OCI-LY7 (cell line): ENCODE measurements at regions not wholly inside any gene's neighbourhood (a gene's known extent, or its start where the extent isn't known, plus 50 kb on each side); places are given as distances from the start of the nearest gene placed in this dataset.

Experiments
- BruUV-seq: library from RNA; stranded (reverse); fragments of 400-500 nt; replicated peaks from 2 replicates; lab custom pipeline; 2021; lab: Mats Ljungman, UMichigan
- CTCF ChIA-PET: fragments of 300-600 bp; sonication (Branson Sonifier 250); formaldehyde crosslinking; loops from one replicate; lab custom pipeline; 2022; ENCODE audit warnings: antibody characterized with exemption; ENCODE audit not compliant: unreplicated experiment; lab: Charles Lee
- POLR2A ChIA-PET: fragments of 300-600 bp; sonication (Branson Sonifier 250); formaldehyde crosslinking; loops from one replicate; lab custom pipeline; 2022; ENCODE audit warnings: antibody characterized with exemption; lab: Charles Lee
- DNase-seq: peaks from one replicate; pipeline ENCODE4 v3.0.0-alpha.2; 2015; ENCODE audit warnings: low spot score
- H2AFZ ChIP-seq: fragments of 200-600 bp; sonication (generic), shearing (Covaris generic); 2 replicates; pipeline ENCODE4 v1.6.1; 2014; ENCODE audit warnings: mild to moderate bottlenecking, antibody characterized with exemption, low read length, moderate library complexity
- H3K27ac ChIP-seq: fragments of 200-600 bp; sonication (generic); 2 replicates; pipeline ENCODE4 v1.5.1; 2014; ENCODE audit warnings: mixed run types, low read depth, mild to moderate bottlenecking, moderate library complexity, low read length, inconsistent platforms; ENCODE audit not compliant: poor library complexity, severe bottlenecking
- H3K36me3 ChIP-seq: fragments of 200-600 bp; sonication (generic); 2 replicates; pipeline ENCODE4 v1.6.1; 2014; ENCODE audit warnings: mild to moderate bottlenecking, antibody characterized with exemption, low read length, moderate library complexity, mixed read lengths; ENCODE audit not compliant: insufficient read depth
- H3K4me1 ChIP-seq: fragments of 200-600 bp; sonication (generic); 2 replicates; pipeline ENCODE4 v1.5.1; 2014; ENCODE audit warnings: mild to moderate bottlenecking, low read length; ENCODE audit not compliant: insufficient read depth, poor library complexity, severe bottlenecking
- H3K4me2 ChIP-seq: fragments of 200-600 bp; sonication (generic); 2 replicates; pipeline ENCODE4 v1.6.1; 2014; ENCODE audit warnings: mild to moderate bottlenecking, low read length
- H3K4me3 ChIP-seq: fragments of 200-600 bp; sonication (generic); 2 replicates; pipeline ENCODE4 v1.5.1; 2014; ENCODE audit warnings: mild to moderate bottlenecking, low read depth, low read length; ENCODE audit not compliant: poor library complexity, severe bottlenecking
- H3K79me2 ChIP-seq: fragments of 200-600 bp; sonication (generic); 2 replicates; pipeline ENCODE4 v1.6.1; 2016; ENCODE audit warnings: low read depth, mild to moderate bottlenecking, low read length, moderate library complexity, mixed read lengths; ENCODE audit not compliant: insufficient read depth
- H3K9me2 ChIP-seq: fragments of 200-600 bp; sonication (generic); 2 replicates; pipeline ENCODE4 v1.6.1; 2016; ENCODE audit warnings: mild to moderate bottlenecking, low read length, mixed read lengths; ENCODE audit not compliant: insufficient read depth
- H3K9me3 ChIP-seq: fragments of 200-600 bp; sonication (generic); 2 replicates; pipeline ENCODE4 v1.6.1; 2014; ENCODE audit warnings: mild to moderate bottlenecking, mixed run types, low read length, mixed read lengths
- H4K20me1 ChIP-seq: fragments of 200-600 bp; sonication (generic); 2 replicates; pipeline ENCODE4 v1.6.1; 2014; ENCODE audit warnings: mild to moderate bottlenecking, antibody characterized with exemption, low read length, moderate library complexity, mixed read lengths; ENCODE audit not compliant: insufficient read depth
- CTCF ChIP-seq: fragments of 200-600 bp; sonication (generic); conservative IDR thresholded peaks from 2 replicates; pipeline ENCODE4 v1.5.1; 2014; ENCODE audit warnings: mild to moderate bottlenecking, antibody characterized with exemption, low read length, moderate library complexity, mixed read lengths
- EZH2phosphoT487 ChIP-seq: fragments of 200-600 bp; sonication (generic); IDR thresholded peaks from 2 replicates; pipeline ENCODE4 v1.6.1; 2018; ENCODE audit warnings: low read depth, borderline replicate concordance, mild to moderate bottlenecking, mixed run types, antibody characterized with exemption, low read length, moderate library complexity, mixed read lengths
- intact Hi-C: fragments of 100-400 bp; cut with micrococcal nuclease; formaldehyde crosslinking; loops from one replicate; pipeline ENCODE4 v1.10.0; 2022; ENCODE audit not compliant: unreplicated experiment

- no peak overlapping the region for H2AFZ ChIP-seq
- H3K79me2 ChIP-seq: no peaks in the 10 kb centered on the region
- intact Hi-C loops: no loop called here
- no peaks in the 10 kb centered on the region for H3K9me3 ChIP-seq
- BruUV-seq: no TSS peak
- H3K4me2 ChIP-seq: no peak overlapping the region
- no peaks in the 10 kb centered on the region for H4K20me1 ChIP-seq
- no peak for TF ChIP-seq CTCF
- no peak for TF ChIP-seq EZH2phosphoT487
- H3K9me2 ChIP-seq: no peaks in the 10 kb centered on the region
- ChIA-PET CTCF (no interaction called here), POLR2A (interaction anchor here (1.0 kb wide), 1 partner anchor 20 kb away, joined by 3 read pairs; no protein-coding TSS in a partner anchor)
- no peaks in the 10 kb centered on the region for H3K4me1 ChIP-seq
- H3K36me3 ChIP-seq: no peaks in the 10 kb centered on the region
- H3K27ac ChIP-seq: no peak overlapping the region
- no peak overlapping the region for H3K4me3 ChIP-seq
- DNase-seq: no peak
These were observed 303.7 kb upstream of the PMFBP1 start for GRCh38 chr16:72475688-72476087.

GRCh38 chr16:72474501-72475123 lies 302.7 kb upstream of the PMFBP1 start:
- DNase-seq: no peak
- Histone ChIP-seq H3K4me2 (no peak overlapping the region), H3K9me2 (no peaks in the 10 kb centered on the region), H3K36me3 (no peaks in the 10 kb centered on the region), H3K4me3 (no peak overlapping the region), H4K20me1 (no peaks in the 10 kb centered on the region), H3K79me2 (no peaks in the 10 kb centered on the region), H2AFZ (no peak overlapping the region), H3K9me3 (no peaks in the 10 kb centered on the region), H3K4me1 (no peaks in the 10 kb centered on the region), H3K27ac (no peak overlapping the region)
- no TSS peak for BruUV-seq
- TF ChIP-seq CTCF (no peak), EZH2phosphoT487 (no peak)
- ChIA-PET CTCF (no interaction called here), POLR2A (interaction anchor here (0.6 to 1.7 kb wide), 3 partner anchors 9 to 479 kb away, joined by 3 to 8 read pairs (median 5); no protein-coding TSS in a partner anchor)
- intact Hi-C loops: no loop called here

GRCh38 chr16:72473631-72474030 lies 301.7 kb upstream of the PMFBP1 start:
- Histone ChIP-seq H3K79me2 (no peaks in the 10 kb centered on the region), H3K4me3 (no peak overlapping the region), H3K27ac (no peak overlapping the region), H3K36me3 (no peaks in the 10 kb centered on the region), H3K9me2 (no peaks in the 10 kb centered on the region), H4K20me1 (no peaks in the 10 kb centered on the region), H2AFZ (no peak overlapping the region), H3K4me2 (no peak overlapping the region), H3K4me1 (no peaks in the 10 kb centered on the region), H3K9me3 (no peaks in the 10 kb centered on the region)
- ChIA-PET CTCF (no interaction called here), POLR2A (interaction anchor here (0.5 to 1.7 kb wide), 4 partner anchors 8 to 1628 kb away, joined by 3 to 14 read pairs (median 6); no protein-coding TSS in a partner anchor)
- no TSS peak for BruUV-seq
- DNase-seq: no peak
- TF ChIP-seq EZH2phosphoT487 (no peak), CTCF (no peak)
- intact Hi-C loops: no loop called here
